ENCODE measurements at regions not wholly inside any gene's neighbourhood (a gene's known extent, or its start where the extent isn't known, plus 50 kb on each side); places are given as distances from the start of the nearest gene placed in this dataset.

DNA sequence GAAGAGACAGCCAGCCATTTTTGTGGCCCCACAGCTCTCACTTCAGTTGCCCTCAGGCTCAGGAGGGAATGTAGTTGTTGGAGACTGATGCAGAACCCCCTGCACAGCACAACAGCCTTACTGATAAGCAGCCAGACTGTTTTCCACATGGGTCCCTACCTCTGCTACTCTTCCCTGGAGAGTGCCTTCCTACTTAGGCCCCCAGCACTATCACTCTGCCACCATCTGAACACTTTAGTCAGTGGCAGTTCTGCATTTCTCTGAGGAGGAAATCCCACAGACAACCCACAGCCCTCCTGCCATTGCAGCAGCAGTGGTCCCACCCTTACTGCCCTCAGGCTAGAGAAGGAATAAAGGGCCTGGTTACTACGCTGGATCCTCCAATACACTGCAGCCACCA lies 61.8 kb upstream of the PTPRD start:
- DNase-seq (ENCODE audit: low read depth), result no peak

DNA sequence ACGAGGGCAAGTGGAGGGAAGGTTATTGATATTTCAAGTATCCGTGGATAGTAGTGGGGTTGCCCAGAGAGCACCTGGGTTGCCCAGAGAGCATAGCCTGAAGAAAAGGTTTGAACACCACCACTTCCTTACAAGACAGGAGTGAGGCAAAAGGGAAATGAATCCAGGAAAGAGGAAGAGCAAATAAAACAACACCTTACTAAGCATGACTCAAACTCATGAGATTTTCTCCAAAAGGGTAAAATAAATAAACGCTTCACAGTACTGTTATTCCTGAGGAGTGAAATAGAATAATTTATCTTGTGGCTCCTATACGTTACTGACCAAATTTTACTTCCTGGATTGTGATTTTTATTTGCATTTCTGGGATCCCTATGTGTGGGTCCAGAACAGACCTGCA lies 65.2 kb upstream of the PTPRD start:
- DNase-seq (ENCODE audit: low read depth), result no peak

- DNase-seq (ENCODE audit: low read depth), result no peak
Measured at GRCh38 chr9:10678790-10679189, 66.0 kb upstream of the PTPRD start.

GRCh38 chr9:10686943-10687342 lies 74.1 kb upstream of the PTPRD start:
- DNase-seq (ENCODE audit: low read depth), result no peak

- no peak for DNase-seq (ENCODE audit: low read depth)
Measured at GRCh38 chr9:10690546-10690945, 77.7 kb upstream of the PTPRD start.

DNA sequence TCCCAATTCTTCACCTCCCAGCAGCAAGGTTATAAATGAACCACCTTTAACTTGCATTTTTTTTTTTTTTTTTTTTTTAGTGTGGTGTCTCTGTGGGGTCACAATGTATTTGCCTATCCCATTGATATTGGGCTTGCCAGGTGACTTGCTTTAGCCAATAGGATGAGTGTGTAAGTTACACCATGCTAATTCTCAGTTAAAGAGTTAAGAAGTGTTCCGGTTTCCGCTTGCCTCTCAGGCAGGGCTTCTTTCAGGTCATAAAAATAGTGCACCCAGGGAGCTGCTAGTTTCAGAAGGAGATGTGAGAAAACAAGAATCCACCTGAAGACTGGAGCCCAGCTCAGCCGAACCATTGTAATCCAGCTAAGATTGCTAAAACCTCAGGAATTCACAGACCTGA lies 84.2 kb upstream of the PTPRD start:
- no peak for DNase-seq (ENCODE audit: low read depth)

GRCh38 chr9:10700291-10700690 lies 87.5 kb upstream of the PTPRD start:
- no peak for DNase-seq (ENCODE audit: low read depth)

GRCh38 chr9:10700915-10701314 lies 88.1 kb upstream of the PTPRD start:
- DNase-seq (ENCODE audit: low read depth), result no peak

GRCh38 chr9:10701906-10702305 lies 89.1 kb upstream of the PTPRD start:
- DNase-seq (ENCODE audit: low read depth), result no peak

DNA sequence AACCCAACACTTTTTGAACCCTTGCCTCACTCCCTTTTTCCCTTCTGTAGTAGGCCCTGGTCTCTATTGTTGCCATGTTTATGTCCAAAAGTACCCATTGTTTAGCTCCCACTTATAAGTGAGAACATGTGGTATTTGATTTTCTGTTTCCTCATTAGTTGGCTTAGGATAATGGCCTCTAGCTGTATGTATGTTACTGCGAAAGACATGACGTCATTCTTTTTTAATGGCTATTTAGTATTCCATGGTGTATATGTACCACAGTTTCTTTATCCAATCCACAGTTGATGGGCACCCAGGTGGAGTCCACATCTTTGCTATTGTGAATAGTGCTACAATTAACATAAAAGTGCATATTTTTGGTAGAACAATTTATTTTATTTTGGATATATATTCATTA lies 90.3 kb upstream of the PTPRD start:
- no peak for DNase-seq (ENCODE audit: low read depth)

GRCh38 chr9:10704720-10705119 lies 91.9 kb upstream of the PTPRD start:
- no peak for DNase-seq (ENCODE audit: low read depth)

GRCh38 chr9:10705383-10705782 lies 92.6 kb upstream of the PTPRD start:
- DNase-seq (ENCODE audit: low read depth), result no peak

DNA sequence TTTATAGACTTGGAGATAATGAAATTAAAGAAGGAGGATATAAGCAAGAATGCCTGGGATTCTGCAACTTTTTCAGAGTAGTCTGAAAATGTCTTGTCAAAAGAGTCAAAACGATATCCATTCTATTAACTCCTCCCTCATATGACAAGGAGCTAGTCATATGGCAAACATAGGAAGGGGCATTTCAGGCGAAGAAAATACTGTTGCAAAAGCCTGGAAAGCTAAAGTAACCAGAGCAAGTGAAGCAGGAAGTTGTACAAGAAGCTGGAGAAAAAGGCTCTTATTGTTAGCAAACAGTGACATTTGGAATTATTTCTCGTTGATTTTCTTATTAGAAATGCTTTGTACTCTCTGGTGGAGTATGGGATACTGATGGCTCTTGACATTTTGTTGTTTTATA lies 94.0 kb upstream of the PTPRD start:
- DNase-seq (ENCODE audit: low read depth), result no peak

GRCh38 chr9:10721301-10721700 lies 108.5 kb upstream of the PTPRD start:
- no peak for DNase-seq (ENCODE audit: low read depth)

DNA sequence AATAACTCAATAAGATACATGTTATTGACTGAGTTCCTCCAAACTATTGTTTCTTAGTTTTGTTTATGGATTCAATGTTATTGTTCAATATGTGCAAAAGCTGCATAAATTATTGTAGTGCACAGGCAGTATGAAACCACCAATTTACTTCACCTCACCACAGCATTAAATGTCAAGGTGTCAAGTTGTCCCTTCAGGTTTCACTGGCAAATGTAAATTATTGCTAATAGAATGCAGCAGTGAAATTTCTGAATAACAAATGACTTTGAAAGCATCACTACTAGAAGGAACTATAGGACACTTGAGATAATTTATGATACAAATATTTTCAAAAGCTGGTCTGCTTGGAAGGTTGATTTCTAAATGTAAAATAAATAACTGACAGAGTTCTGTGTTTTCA lies 116.4 kb upstream of the PTPRD start:
- no peak for DNase-seq (ENCODE audit: low read depth)

DNA sequence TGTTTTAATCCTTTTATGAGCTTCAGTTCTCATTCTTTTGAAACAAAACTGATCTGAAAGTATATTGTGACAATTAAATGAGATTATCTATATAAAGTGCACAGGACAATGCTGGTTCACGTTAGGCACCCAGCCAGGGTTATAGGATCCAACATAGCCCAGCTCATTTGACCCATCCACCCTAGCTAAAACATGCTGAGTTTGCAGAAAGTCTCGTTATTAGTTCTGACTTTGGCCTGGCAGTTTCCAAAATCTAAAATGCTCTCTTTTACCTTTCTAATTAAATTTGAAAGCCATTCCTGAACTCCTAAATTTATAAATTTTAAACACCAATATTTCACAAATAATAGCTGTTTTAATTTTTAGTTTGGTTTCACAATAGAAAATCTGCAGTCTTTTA lies 131.9 kb upstream of the PTPRD start:
- no peak for DNase-seq (ENCODE audit: low read depth)

- no peak for DNase-seq (ENCODE audit: low read depth)
Measured at GRCh38 chr9:10753474-10753873, 140.7 kb upstream of the PTPRD start.

DNA sequence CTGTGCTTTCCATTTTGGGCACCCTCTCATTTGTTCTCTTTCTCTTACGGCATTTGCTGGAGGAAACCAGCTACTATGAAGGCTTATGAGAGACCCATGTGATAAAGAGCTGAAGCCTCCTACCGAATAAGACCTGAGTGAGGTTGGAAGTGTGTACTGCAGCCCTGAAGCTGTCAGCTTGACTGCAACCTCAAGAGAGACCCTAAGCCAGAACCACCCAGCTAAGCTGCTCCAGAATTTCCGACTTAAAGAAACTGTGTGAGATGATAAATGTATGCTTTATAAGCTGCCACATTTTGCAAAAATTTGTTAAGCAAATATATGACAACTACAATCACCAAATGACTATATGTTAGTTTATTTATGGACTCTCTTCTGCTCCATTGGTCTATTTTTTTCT lies 151.7 kb upstream of the PTPRD start:
- no peak for DNase-seq (ENCODE audit: low read depth)

GRCh38 chr9:10773136-10773535 lies 160.3 kb upstream of the PTPRD start:
- DNase-seq (ENCODE audit: low read depth), result no peak

DNA sequence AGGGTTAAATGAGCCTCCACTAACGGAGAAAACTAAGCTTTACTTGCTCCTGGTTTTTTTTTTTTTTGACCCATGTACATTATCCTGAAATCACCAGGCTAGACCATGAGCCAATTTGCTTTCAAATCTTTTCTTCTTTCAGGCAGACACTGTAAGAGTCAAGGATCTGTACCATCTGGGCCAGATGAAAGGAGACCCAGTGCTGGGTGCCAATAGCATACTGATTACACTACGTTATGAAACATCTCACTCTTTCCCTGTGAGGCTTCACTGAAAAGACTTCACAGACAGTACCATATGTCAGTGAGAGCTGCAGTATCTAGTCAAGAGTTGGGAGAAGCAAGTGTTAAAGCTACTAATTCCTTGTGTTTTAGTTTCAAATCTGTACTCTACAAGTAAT lies 161.2 kb upstream of the PTPRD start:
- no peak for DNase-seq (ENCODE audit: low read depth)

DNA sequence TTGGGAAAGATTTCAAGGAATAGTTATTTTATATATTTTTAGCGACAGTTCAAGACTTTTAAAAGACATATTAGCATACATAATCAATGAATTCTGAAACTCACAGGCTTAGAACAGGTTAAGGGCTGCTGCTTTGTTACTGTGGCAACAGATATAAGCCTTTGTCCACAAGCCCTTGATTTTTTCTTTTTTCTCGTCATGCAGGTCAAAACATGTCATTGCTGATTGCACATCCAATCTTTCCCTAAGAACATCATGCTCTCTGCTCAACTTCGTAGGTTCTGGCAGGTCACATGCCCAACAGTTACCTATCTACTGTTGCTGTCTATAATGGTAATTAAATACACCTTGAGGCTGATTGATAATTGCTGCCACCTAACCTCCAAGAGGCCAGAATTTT lies 172.5 kb upstream of the PTPRD start:
- DNase-seq (ENCODE audit: low read depth), result no peak

DNA sequence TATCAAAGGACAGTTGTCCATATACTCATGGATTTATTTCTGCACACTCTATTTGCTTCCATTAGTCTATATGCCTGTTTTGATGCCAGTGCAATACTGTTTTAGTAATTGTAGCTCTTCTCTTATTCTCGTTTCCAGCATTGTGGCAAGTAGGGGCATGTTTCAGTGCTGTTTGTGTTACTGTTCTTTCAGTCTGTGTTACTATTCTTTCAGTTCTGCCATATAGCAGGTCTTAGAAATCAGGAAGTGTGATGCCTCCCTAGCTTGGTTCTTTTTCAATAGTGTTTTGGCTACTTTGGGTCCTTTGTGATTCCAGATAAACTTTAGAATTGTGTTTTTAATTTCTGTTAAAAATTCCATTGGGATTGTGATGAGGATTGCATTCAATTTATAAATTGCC lies 180.5 kb upstream of the PTPRD start:
- no peak for DNase-seq (ENCODE audit: low read depth)

DNA sequence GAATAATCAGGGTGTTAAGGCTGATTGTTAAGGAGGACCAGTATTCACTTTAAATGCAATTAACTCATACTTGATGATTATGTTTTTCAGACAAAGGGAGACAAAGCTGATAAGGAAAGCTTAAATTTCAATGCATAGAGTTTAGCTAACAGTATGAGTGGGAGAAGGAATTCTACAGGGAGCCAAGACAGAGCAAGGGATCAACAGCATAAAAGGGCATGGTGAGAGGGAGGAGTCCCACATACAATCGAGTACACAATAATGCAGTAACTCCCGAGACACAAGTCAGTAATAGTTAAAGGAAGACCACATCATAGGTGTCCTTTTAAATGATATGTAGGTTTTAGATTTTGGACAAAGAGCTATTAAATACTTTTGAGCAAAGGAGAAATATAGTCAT lies 191.7 kb upstream of the PTPRD start:
- no peak for DNase-seq (ENCODE audit: low read depth)

DNA sequence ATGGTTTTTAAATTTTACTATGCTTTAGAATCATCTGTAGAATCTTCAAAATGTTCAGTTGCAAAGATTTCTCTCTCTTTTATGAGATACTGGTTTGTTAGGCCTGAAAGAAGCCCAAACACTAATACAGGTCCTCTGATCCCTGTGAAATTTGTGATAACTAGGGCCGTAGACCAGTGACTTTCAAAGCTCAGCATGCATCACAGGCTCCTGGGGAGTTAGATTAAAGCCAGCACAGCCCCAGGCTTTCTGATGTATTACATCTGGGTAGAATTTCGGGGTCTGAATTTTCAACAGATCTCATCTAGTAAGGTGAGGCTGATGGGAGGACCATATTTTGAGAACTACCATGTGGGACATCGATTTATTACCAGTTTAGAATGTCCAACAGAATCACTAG lies 194.1 kb upstream of the PTPRD start:
- no peak for DNase-seq (ENCODE audit: low read depth)

- no peak for DNase-seq (ENCODE audit: low read depth)
Measured at GRCh38 chr9:10818206-10818605, 205.4 kb upstream of the PTPRD start.

Data from HS-27A (cell line).